ENCODE measurements at regions not wholly inside any gene's neighbourhood (a gene's known extent, or its start where the extent isn't known, plus 50 kb on each side); places are given as distances from the start of the nearest gene placed in this dataset.

DNA sequence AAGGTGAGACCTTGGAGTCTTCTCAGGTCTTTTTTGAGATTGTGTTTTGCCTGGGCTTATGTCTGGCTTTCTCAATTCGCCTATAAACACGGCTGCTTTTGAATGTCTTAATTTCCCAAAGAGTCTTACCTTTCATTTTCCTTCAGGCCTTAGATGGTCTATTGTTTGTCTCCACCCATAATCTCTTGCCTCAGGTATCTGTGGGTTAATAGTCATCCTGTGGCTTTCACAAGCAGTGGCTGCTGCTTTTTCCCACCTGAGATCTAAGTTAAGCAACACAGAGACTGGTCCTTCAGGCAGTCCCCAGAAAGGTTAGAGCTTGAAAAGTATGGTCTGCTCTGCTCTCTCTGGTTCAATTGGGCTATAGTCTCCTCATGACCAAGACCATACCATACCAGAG, 275.3 kb downstream of the INSIG2 start:
- ATAC-seq (no peak), DNase-seq (ENCODE audit: low spot score) (no peak)
- no peak for TF ChIP-seq GTF2I (CRISPR knock-in tag; conservative IDR thresholded peaks at IDR 0.05)
- TF ChIP-seq ATF3 (CRISPR knock-in tag; conservative IDR thresholded peaks at IDR 0.05) = no peak
- no peaks in the 10 kb centered on the region for H3K27me3 Mint-ChIP-seq (ENCODE audit: low read depth)
- no peak overlapping the region for H3K27ac Mint-ChIP-seq
- ChIA-PET POLR2A (interaction anchor here (0.5 kb wide), 1 partner anchor 263 kb away, joined by 3 read pairs; no protein-coding TSS in a partner anchor), CTCF (interaction anchor here (1.3 kb wide), 1 partner anchor 492 kb away, joined by 6 read pairs; no protein-coding TSS in a partner anchor)
- H3K4me1 Mint-ChIP-seq = 0 out of 2 replicates have a peak, but pooled peaks cover 4% of the 10 kb centered on the region
- no peak overlapping the region for H3K4me3 Mint-ChIP-seq
- H3K9me3 Mint-ChIP-seq = peaks cover 17% of the 10 kb centered on the region
- H3K36me3 Mint-ChIP-seq = 0 out of 2 replicates have a peak, but pooled peaks cover 1% of the 10 kb centered on the region

GRCh38 chr2:118356051-118356450, 267.8 kb downstream of the INSIG2 start:
- no peak overlapping the region for H3K4me3 Mint-ChIP-seq
- ATAC-seq (no peak), DNase-seq (ENCODE audit: low spot score) (no peak)
- H3K9me3 Mint-ChIP-seq = peaks cover 35% of the 10 kb centered on the region
- CTCF ChIA-PET = no interaction called here
- POLR2A ChIA-PET = no interaction called here
- no peaks in the 10 kb centered on the region for H3K27me3 Mint-ChIP-seq (ENCODE audit: low read depth)
- H3K4me1 Mint-ChIP-seq = no peaks in the 10 kb centered on the region
- H3K27ac Mint-ChIP-seq = no peak overlapping the region
- TF ChIP-seq TCF7 (CRISPR knock-in tag; IDR thresholded peaks at IDR 0.05; ENCODE audit: low read depth) = no peak
- TF ChIP-seq GTF2I (CRISPR knock-in tag; conservative IDR thresholded peaks at IDR 0.05) = no peak
- TF ChIP-seq FOXJ3 (CRISPR knock-in tag; IDR thresholded peaks at IDR 0.05; ENCODE audit: borderline replicate concordance) = no peak
- no peak for TF ChIP-seq GABPB1 (CRISPR knock-in tag; IDR thresholded peaks at IDR 0.05)
- TF ChIP-seq, protein P1, sequence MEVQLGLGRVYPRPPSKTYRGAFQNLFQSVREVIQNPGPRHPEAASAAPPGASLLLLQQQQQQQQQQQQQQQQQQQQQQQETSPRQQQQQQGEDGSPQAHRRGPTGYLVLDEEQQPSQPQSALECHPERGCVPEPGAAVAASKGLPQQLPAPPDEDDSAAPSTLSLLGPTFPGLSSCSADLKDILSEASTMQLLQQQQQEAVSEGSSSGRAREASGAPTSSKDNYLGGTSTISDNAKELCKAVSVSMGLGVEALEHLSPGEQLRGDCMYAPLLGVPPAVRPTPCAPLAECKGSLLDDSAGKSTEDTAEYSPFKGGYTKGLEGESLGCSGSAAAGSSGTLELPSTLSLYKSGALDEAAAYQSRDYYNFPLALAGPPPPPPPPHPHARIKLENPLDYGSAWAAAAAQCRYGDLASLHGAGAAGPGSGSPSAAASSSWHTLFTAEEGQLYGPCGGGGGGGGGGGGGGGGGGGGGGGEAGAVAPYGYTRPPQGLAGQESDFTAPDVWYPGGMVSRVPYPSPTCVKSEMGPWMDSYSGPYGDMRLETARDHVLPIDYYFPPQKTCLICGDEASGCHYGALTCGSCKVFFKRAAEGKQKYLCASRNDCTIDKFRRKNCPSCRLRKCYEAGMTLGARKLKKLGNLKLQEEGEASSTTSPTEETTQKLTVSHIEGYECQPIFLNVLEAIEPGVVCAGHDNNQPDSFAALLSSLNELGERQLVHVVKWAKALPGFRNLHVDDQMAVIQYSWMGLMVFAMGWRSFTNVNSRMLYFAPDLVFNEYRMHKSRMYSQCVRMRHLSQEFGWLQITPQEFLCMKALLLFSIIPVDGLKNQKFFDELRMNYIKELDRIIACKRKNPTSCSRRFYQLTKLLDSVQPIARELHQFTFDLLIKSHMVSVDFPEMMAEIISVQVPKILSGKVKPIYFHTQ (CRISPR knock-in tag; IDR thresholded peaks at IDR 0.05) = no peak
- TF ChIP-seq CREM (CRISPR knock-in tag; IDR thresholded peaks at IDR 0.05) = no peak
- no peak for TF ChIP-seq ZBTB21 (CRISPR knock-in tag; IDR thresholded peaks at IDR 0.05; ENCODE audit: borderline replicate concordance)
- TF ChIP-seq TEAD1 (CRISPR knock-in tag; IDR thresholded peaks at IDR 0.05) = no peak
- TF ChIP-seq FOXP4 (CRISPR knock-in tag; IDR thresholded peaks at IDR 0.05) = no peak
- TF ChIP-seq, protein P2, sequence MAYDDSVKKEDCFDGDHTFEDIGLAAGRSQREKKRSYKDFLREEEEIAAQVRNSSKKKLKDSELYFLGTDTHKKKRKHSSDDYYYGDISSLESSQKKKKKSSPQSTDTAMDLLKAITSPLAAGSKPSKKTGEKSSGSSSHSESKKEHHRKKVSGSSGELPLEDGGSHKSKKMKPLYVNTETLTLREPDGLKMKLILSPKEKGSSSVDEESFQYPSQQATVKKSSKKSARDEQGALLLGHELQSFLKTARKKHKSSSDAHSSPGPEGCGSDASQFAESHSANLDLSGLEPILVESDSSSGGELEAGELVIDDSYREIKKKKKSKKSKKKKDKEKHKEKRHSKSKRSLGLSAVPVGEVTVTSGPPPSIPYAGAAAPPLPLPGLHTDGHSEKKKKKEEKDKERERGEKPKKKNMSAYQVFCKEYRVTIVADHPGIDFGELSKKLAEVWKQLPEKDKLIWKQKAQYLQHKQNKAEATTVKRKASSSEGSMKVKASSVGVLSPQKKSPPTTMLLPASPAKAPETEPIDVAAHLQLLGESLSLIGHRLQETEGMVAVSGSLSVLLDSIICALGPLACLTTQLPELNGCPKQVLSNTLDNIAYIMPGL (CRISPR knock-in tag; IDR thresholded peaks at IDR 0.05) = no peak
- no peak for TF ChIP-seq ZNF263 (CRISPR knock-in tag; IDR thresholded peaks at IDR 0.05; ENCODE audit: low read depth)
- TF ChIP-seq ZNF396 (CRISPR knock-in tag; IDR thresholded peaks at IDR 0.05; ENCODE audit: borderline replicate concordance) = no peak
- TF ChIP-seq PREB (CRISPR knock-in tag; IDR thresholded peaks at IDR 0.05; ENCODE audit: borderline replicate concordance) = no peak
- TF ChIP-seq RORB (CRISPR knock-in tag; IDR thresholded peaks at IDR 0.05) = no peak
- TF ChIP-seq ZNF219 (CRISPR knock-in tag; IDR thresholded peaks at IDR 0.05; ENCODE audit: borderline replicate concordance) = no peak
- no peak for TF ChIP-seq SP1 (CRISPR knock-in tag; conservative IDR thresholded peaks at IDR 0.05)
- no peak for TF ChIP-seq EMX1 (CRISPR knock-in tag; IDR thresholded peaks at IDR 0.05)
- no peak for TF ChIP-seq TP53 (CRISPR knock-in tag; IDR thresholded peaks at IDR 0.05)
- TF ChIP-seq, protein P3, sequence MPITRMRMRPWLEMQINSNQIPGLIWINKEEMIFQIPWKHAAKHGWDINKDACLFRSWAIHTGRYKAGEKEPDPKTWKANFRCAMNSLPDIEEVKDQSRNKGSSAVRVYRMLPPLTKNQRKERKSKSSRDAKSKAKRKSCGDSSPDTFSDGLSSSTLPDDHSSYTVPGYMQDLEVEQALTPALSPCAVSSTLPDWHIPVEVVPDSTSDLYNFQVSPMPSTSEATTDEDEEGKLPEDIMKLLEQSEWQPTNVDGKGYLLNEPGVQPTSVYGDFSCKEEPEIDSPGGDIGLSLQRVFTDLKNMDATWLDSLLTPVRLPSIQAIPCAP (CRISPR knock-in tag; IDR thresholded peaks at IDR 0.05) = no peak
- TF ChIP-seq RELA (CRISPR knock-in tag; IDR thresholded peaks at IDR 0.05; ENCODE audit: borderline replicate concordance) = no peak
- peaks cover 5% of the 10 kb centered on the region; the same call in 1 of the 2 replicates for H3K36me3 Mint-ChIP-seq

Data from WTC11 (cell line).